HL-60 (cell line): ENCODE measurements at regions not wholly inside any gene's neighbourhood (a gene's known extent, or its start where the extent isn't known, plus 50 kb on each side); places are given as distances from the start of the nearest gene placed in this dataset.
"Not testable (repeated sequence)": the region's sequence is repeated elsewhere in the genome, so short reads cannot be mapped to it uniquely, and the experiment has no call there.

Experiments used
- DNase-seq, 2 experiments: peaks; one replicate each; pipeline ENCODE4 v3.0.0-alpha.2; 2010 to 2020; ENCODE audit warnings: low read depth in 1 of 2, low spot score in 1 of 2
- H3K27ac ChIP-seq: fragments of 250-450 bp; sonication (Bioruptor Pico); replicated peaks from 2 replicates; pipeline ENCODE4 v1.5.1; 2020; ENCODE audit warnings: mild to moderate bottlenecking, moderate library complexity
- H3K27me3 ChIP-seq: fragments of 250-450 bp; sonication (Bioruptor Pico); 2 replicates; pipeline ENCODE4 v1.5.1; 2021; ENCODE audit warnings: mild to moderate bottlenecking, moderate library complexity; ENCODE audit not compliant: insufficient read depth, poor library complexity, severe bottlenecking
- H3K4me3 ChIP-seq: replicated peaks from 2 replicates; pipeline ENCODE4 v1.5.1; 2011; ENCODE audit warnings: mild to moderate bottlenecking, control low read depth, low read length; ENCODE audit not compliant: insufficient read depth
- GABPA ChIP-seq: IDR thresholded peaks from 2 replicates; pipeline ENCODE4 v1.6.1; 2012; ENCODE audit warnings: low read depth
- POLR2AphosphoS5 ChIP-seq: IDR thresholded peaks from 2 replicates; pipeline ENCODE4 v1.6.1; 2012; ENCODE audit warnings: low read depth
- SPI1 ChIP-seq: IDR thresholded peaks from 2 replicates; pipeline ENCODE4 v1.6.1; 2012; ENCODE audit warnings: low read depth, mild to moderate bottlenecking, borderline replicate concordance
- TF ChIP-seq, protein P1 (sequence below): IDR thresholded peaks from 2 replicates; pipeline ENCODE4 v1.6.1; 2012; ENCODE audit warnings: low read depth; ENCODE audit not compliant: insufficient replicate concordance
- TF ChIP-seq, protein P2 (sequence below): IDR thresholded peaks from one replicate; pipeline ENCODE4 v1.5.1; 2011; ENCODE audit warnings: low read length, control low read depth, inconsistent platforms; ENCODE audit not compliant: insufficient read depth

DNA sequence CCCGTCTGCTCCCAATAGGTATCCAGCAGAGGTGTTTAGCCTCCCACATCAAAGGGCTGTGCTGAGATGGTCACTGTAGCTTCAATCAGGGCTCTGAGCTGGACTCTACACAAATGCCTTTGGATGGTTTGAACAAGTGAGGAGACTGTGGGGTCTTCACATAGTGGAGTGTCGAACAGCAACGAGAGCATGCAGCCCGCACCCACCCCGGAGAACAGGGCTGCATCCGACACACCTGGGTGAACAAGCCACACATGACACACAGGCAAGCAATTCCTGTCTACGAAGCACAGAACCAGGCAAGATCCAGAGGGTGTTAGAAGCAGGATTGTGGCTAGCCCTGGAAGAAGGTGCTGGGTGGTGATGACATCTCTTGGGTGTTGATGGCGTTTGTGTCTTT is 58.0 kb upstream of the FGF3 start:
- H3K27ac ChIP-seq: no peak overlapping the region
- DNase-seq: no peak

DNA sequence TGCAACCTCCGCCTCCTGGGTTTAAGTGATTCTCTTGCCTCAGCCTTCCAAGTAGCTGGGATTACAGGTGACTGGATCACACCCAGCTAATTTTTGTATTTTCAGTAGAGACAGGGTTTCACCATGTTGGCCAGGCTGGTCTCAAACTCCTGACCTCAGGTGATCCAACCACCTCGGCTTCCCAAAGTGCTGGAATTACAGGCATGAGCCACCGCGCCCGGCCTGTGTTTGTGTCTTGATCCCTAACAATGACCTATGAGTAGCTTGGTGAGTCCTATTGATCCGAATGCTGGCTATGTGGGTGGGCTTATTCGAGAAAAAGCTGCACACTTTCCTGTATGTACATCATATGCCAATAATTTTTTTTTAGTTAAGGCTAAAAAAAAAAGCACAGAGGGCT is 58.5 kb upstream of the FGF3 start:
- H3K4me3 ChIP-seq, H3K27ac ChIP-seq, DNase-seq, H3K27me3 ChIP-seq: not testable (repeated sequence)

More for the DNA sequence above, 58.0 kb upstream of the FGF3 start:
- no peak for TF ChIP-seq POLR2AphosphoS5
- TF ChIP-seq SPI1: no peak
- TF ChIP-seq, protein P1, sequence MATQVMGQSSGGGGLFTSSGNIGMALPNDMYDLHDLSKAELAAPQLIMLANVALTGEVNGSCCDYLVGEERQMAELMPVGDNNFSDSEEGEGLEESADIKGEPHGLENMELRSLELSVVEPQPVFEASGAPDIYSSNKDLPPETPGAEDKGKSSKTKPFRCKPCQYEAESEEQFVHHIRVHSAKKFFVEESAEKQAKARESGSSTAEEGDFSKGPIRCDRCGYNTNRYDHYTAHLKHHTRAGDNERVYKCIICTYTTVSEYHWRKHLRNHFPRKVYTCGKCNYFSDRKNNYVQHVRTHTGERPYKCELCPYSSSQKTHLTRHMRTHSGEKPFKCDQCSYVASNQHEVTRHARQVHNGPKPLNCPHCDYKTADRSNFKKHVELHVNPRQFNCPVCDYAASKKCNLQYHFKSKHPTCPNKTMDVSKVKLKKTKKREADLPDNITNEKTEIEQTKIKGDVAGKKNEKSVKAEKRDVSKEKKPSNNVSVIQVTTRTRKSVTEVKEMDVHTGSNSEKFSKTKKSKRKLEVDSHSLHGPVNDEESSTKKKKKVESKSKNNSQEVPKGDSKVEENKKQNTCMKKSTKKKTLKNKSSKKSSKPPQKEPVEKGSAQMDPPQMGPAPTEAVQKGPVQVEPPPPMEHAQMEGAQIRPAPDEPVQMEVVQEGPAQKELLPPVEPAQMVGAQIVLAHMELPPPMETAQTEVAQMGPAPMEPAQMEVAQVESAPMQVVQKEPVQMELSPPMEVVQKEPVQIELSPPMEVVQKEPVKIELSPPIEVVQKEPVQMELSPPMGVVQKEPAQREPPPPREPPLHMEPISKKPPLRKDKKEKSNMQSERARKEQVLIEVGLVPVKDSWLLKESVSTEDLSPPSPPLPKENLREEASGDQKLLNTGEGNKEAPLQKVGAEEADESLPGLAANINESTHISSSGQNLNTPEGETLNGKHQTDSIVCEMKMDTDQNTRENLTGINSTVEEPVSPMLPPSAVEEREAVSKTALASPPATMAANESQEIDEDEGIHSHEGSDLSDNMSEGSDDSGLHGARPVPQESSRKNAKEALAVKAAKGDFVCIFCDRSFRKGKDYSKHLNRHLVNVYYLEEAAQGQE: no peak
- TF ChIP-seq GABPA: no peak
- TF ChIP-seq, protein P2, sequence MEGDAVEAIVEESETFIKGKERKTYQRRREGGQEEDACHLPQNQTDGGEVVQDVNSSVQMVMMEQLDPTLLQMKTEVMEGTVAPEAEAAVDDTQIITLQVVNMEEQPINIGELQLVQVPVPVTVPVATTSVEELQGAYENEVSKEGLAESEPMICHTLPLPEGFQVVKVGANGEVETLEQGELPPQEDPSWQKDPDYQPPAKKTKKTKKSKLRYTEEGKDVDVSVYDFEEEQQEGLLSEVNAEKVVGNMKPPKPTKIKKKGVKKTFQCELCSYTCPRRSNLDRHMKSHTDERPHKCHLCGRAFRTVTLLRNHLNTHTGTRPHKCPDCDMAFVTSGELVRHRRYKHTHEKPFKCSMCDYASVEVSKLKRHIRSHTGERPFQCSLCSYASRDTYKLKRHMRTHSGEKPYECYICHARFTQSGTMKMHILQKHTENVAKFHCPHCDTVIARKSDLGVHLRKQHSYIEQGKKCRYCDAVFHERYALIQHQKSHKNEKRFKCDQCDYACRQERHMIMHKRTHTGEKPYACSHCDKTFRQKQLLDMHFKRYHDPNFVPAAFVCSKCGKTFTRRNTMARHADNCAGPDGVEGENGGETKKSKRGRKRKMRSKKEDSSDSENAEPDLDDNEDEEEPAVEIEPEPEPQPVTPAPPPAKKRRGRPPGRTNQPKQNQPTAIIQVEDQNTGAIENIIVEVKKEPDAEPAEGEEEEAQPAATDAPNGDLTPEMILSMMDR: no peak
- no peaks in the 10 kb centered on the region for H3K27me3 ChIP-seq
- no peak overlapping the region for H3K4me3 ChIP-seq

DNA sequence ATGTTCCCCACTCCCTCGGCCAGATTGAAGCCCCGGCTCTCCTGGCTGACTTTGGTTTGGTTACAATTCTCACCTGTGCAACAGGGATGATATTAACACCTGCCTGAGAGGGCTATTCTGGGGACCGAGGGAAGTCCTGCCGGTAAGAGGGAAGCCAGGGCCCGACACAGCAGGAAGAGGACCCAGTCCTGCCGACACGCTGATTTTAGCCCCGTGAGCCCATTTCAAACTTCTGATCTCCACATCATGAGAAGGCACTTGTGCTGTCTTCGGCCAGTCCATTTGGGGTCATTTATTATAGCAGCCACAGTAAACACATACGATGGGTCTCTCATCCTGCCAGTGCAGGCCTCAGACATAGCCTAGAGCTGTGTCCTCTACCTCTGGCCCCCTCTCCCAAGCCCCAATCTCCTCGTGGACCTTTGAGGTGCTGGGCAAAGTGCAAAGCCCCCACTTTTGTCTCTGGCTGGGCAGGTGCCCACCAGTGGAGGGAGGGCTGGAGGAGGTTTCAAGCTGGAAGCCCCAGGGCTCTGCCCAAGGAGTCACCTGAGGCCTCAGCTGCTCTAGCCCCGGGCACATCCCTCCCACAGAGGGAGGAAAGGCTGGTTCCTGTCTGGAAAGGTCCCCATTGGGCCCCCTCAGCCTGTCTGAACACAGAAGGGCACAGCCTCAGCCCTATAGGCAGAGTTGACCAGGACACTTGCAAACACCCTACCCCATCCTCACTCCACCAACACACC is 59.1 kb upstream of the FGF3 start:
- TF ChIP-seq GABPA (no peak), SPI1 (no peak), POLR2AphosphoS5 (no peak)
- TF ChIP-seq, protein P1: no peak
- TF ChIP-seq, protein P2: no peak

DNA sequence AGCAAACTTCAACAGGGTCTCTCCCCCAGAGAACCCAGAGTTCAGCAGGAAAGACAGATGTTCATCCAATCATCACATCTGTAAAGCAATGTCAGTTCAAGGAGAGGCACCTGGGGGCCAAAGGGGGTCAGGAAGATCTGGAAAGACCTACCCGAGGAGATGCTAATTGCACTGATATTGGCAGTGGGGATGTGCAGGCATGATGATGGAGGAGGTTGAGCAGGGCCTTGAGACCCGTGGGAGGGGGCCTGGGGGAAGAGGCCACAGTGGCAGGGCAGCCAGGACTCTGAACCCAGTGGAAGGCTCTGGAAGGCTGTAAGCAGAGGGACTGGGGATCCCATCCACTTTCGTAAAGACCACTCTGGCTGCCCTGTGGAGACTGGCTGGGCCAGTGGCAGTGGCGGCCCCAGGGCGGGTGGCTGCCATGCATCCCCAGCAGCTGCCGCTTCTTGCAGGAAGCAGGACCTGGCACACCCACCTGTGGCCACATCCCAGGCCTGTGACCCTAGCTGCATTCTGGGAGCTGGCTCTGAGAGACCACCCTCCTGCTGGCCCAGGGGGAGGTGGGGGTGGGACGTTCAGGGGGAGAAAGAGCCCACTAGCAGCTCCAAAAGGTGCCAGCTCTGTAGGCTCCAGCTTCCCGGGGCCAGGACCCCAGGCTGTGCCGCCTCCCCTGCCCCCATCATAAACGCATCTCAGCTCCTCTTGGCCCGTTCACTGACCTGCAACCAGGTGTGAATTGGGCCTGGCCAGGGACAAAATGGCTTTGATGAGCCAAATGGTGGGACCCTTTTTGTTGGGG is 59.9 kb upstream of the FGF3 start:
- TF ChIP-seq GABPA (no peak), POLR2AphosphoS5 (no peak), SPI1 (no peak)
- TF ChIP-seq, protein P2: no peak
- TF ChIP-seq, protein P1: no peak
- no peak overlapping the region for H3K27ac ChIP-seq
- no peak for DNase-seq
- no peak overlapping the region for H3K4me3 ChIP-seq
- H3K27me3 ChIP-seq: no peaks in the 10 kb centered on the region

More for the DNA sequence above, 59.1 kb upstream of the FGF3 start:
- H3K27ac ChIP-seq: no peak overlapping the region
- no peak for DNase-seq
- no peak overlapping the region for H3K4me3 ChIP-seq
- H3K27me3 ChIP-seq: no peaks in the 10 kb centered on the region
